Heart right ventricle (tissue), 16 donors: ENCODE measurements at regions not wholly inside any gene's neighbourhood (a gene's known extent, or its start where the extent isn't known, plus 50 kb on each side); places are given as distances from the start of the nearest gene placed in this dataset.

ENCODE experiments used
- ATAC-seq, 8 donors: fragments of 200-7000 bp; cut with Tn5 transposase; one replicate each; pipeline ENCODE4 v1.9.1; 2020; ENCODE audit warnings: mild to moderate bottlenecking in 8 of 8, moderate library complexity in 8 of 8, moderate number of reproducible peaks in 1 of 8
- DNase-seq, 2 donors: peaks; one replicate each; pipeline ENCODE4 v3.0.0-alpha.2; 2020
- H3K27ac ChIP-seq, 10 donors: fragments of 200-600 bp; sonication (generic) in 2 of 10; one replicate each; pipeline versions ENCODE4 v1.5.0 to v1.8.0; 2020 to 2022; ENCODE audit warnings: mild to moderate bottlenecking in 3 of 10
- H3K27me3 ChIP-seq, 7 donors: fragments of 200-600 bp; one replicate each; pipeline ENCODE4 v1.8.0; 2021 to 2022; ENCODE audit warnings: mild to moderate bottlenecking in 2 of 7
- H3K36me3 ChIP-seq, 9 donors: fragments of 200-600 bp; sonication (generic) in 1 of 9; one replicate each; pipeline versions ENCODE4 v1.5.0 to v1.8.0; 2020 to 2022; ENCODE audit warnings: mild to moderate bottlenecking in 2 of 9
- H3K4me1 ChIP-seq, 9 donors: fragments of 200-600 bp; sonication (generic) in 1 of 9; one replicate each; pipeline versions ENCODE4 v1.5.0 to v1.8.0; 2020 to 2022; ENCODE audit warnings: mild to moderate bottlenecking in 4 of 9
- H3K4me3 ChIP-seq, 10 donors: fragments of 200-600 bp; sonication (generic) in 2 of 10; one replicate each; pipeline versions ENCODE4 v1.5.0 to v1.8.0; 2020 to 2022; ENCODE audit warnings: mild to moderate bottlenecking in 7 of 10, moderate library complexity in 2 of 10
- H3K9me3 ChIP-seq, 11 donors: fragments of 200-600 bp in 10 of 11; sonication (generic) in 2 of 11; one replicate each; pipeline versions ENCODE4 v1.5.0 to v1.8.0; 2013 to 2022; ENCODE audit warnings: mild to moderate bottlenecking in 2 of 11, control low read depth in 1 of 11, moderate library complexity in 1 of 11
- CTCF ChIP-seq, 9 donors: fragments of 200-600 bp; sonication (generic) in 2 of 9; IDR thresholded peaks; one replicate each; pipeline versions ENCODE4 v1.5.0 to v1.8.0; 2021 to 2022; ENCODE audit warnings: antibody characterized with exemption in 9 of 9, mild to moderate bottlenecking in 5 of 9, moderate library complexity in 1 of 9
- WGBS, 2 donors: extraction: QIAGEN DNeasy Blood & Tissue Kit; methylation state at CpG; one replicate each; pipeline ENCODE4 v1.1.7; 2013; ENCODE audit warnings: inconsistent platforms in 1 of 2; 5-methylcytosine and 5-hydroxymethylcytosine counted together
- intact Hi-C, 10 donors: fragments of 100-400 bp; cut with DNase I; formaldehyde crosslinking; loops; one replicate each; pipeline versions ENCODE4 v1.11.1 to v1.14.2; 2022
- donor health status: Arrhythmogenic right ventricular cardiomyopathy.
- donor health status: ischemic (EF 13 %, LVEDD 7.1; RV severe dilation, severe dysfunction).
- donor health status: healthy with polysubstance abuse.
- donor health status: DM: no; HTN: yes; CAD: no.
- donor health status: DM: no; HTN: no; CAD: no.
- donor health status: ischemic (EF 25% LVEDD 6.9; RV normal size, moderate dysfunction).
- donor health status: ischemic (EF 25% LVEDD 5.7; RV mildly dilated, moderate dysfunction).
- donor health status: healthy.
- donor health status: DM: yes; HTN: yes; CAD: no.
- donor health status: Ischemic cardiomyopathy.
- donor health status: ischemic (EF 35%, LVEDD 5.7; RV mildly dilated, moderate dysfunction).
- donor health status: nonischemic (EF 11% LVEDD 7.7; RV severe dilation, severe dysfunction).
- donor health status: DM: yes; HTN: yes; CAD: no.
- donor health status: PGD.
- donor health status: ischemic (EF 29% LVEDD 5.4; RV normal size, mild dysfunction).
- donor health status: nonischemic (EF 23%, LVEDD 6.1; RV moderate dilation, normal function).

- peaks cover 0 to 9% (median 1%) of the 10 kb centered on the region in 11 donors for H3K9me3 ChIP-seq
- no peaks in the 10 kb centered on the region for H3K27me3 ChIP-seq
- TF ChIP-seq CTCF (IDR thresholded peaks at IDR 0.05) = no peak
- peaks cover 0 to 24% (median 8%) of the 10 kb centered on the region in 9 donors for H3K4me1 ChIP-seq
- H3K4me3 ChIP-seq = no peak overlapping the region
- peak overlapping the region in 5 of 10 donors; percentile 20 to 69 (median 44) for H3K27ac ChIP-seq
- WGBS, 2 donors = 75 to 83% methylated on average over 6 of the region's 6 CpGs
- DNase-seq (peak in 1 of 2 donors; percentile 45), ATAC-seq (peak in 7 of 8 donors; percentile 32 to 79 (median 48))
- H3K36me3 ChIP-seq = no peaks in the 10 kb centered on the region
- intact Hi-C loops = no loop called here
These were observed 62.9 kb upstream of the WNT11 start for GRCh38 chr11:76269247-76269646.

- H3K4me1 ChIP-seq = peaks cover 0 to 24% (median 8%) of the 10 kb centered on the region in 9 donors
These were observed 62.2 kb upstream of the WNT11 start for GRCh38 chr11:76268498-76268897.

GRCh38 chr11:76267556-76267955, 61.3 kb upstream of the WNT11 start:
- peak overlapping the region in 1 of 10 donors; percentile 44 for H3K27ac ChIP-seq
- DNase-seq (no peak), ATAC-seq (no peak)
- WGBS, 2 donors = 85 to 88% methylated on average over 6 of the region's 6 CpGs
- H3K27me3 ChIP-seq = no peaks in the 10 kb centered on the region
- peaks cover 0 to 24% (median 8%) of the 10 kb centered on the region in 9 donors for H3K4me1 ChIP-seq
- TF ChIP-seq CTCF (IDR thresholded peaks at IDR 0.05) = no peak
- no peaks in the 10 kb centered on the region for H3K9me3 ChIP-seq
- no peak overlapping the region for H3K4me3 ChIP-seq
- H3K36me3 ChIP-seq = no peaks in the 10 kb centered on the region
- intact Hi-C loops = no loop called here

More at GRCh38 chr11:76268498-76268897, 62.2 kb upstream of the WNT11 start:
- ATAC-seq = no peak
- no peak for TF ChIP-seq CTCF (IDR thresholded peaks at IDR 0.05)
- H3K36me3 ChIP-seq = no peaks in the 10 kb centered on the region
- H3K27me3 ChIP-seq = no peaks in the 10 kb centered on the region
- intact Hi-C loops = no loop called here
- no peak overlapping the region for H3K27ac ChIP-seq
- H3K9me3 ChIP-seq = peaks cover 0 to 1% (median 0%) of the 10 kb centered on the region in 11 donors
- DNase-seq = no peak
- H3K4me3 ChIP-seq = no peak overlapping the region

GRCh38 chr11:76266286-76267100, 60.2 kb upstream of the WNT11 start:
- no peaks in the 10 kb centered on the region for H3K36me3 ChIP-seq
- no peaks in the 10 kb centered on the region for H3K27me3 ChIP-seq
- peaks cover 0 to 24% (median 8%) of the 10 kb centered on the region in 9 donors for H3K4me1 ChIP-seq
- no peak overlapping the region for H3K4me3 ChIP-seq
- DNase-seq (no peak), ATAC-seq (peak in 3 of 8 donors; percentile 12 to 54 (median 29))
- WGBS, 2 donors = 69 to 80% methylated on average over 8 of the region's 8 CpGs
- peak overlapping the region in 6 of 10 donors; percentile 10 to 52 (median 30) for H3K27ac ChIP-seq
- H3K9me3 ChIP-seq = no peaks in the 10 kb centered on the region
- TF ChIP-seq CTCF (IDR thresholded peaks at IDR 0.05) = no peak
- intact Hi-C loops = no loop called here
